GM19025 (cell line): ENCODE measurements at regions not wholly inside any gene's neighbourhood (a gene's known extent, or its start where the extent isn't known, plus 50 kb on each side); places are given as distances from the start of the nearest gene placed in this dataset.

Experiments used
- ATAC-seq: cut with Tn5 transposase; IDR thresholded peaks from one replicate; pipeline ENCODE4 v1.9.1; 2021; ENCODE audit warnings: mild to moderate bottlenecking, low read depth, moderate library complexity; ENCODE audit not compliant: unreplicated experiment

GRCh38 chr10:33822774-33823173 is 488.3 kb upstream of the NRP1 start:
- no peak for ATAC-seq

GRCh38 chr10:33820531-33820930 is 486.1 kb upstream of the NRP1 start:
- ATAC-seq, result no peak

- no peak for ATAC-seq
These were observed 484.7 kb upstream of the NRP1 start for GRCh38 chr10:33819206-33819605.

GRCh38 chr10:33818343-33818742 is 483.9 kb upstream of the NRP1 start:
- no peak for ATAC-seq

GRCh38 chr10:33817605-33818004 is 483.1 kb upstream of the NRP1 start:
- no peak for ATAC-seq

GRCh38 chr10:33815776-33816175 is 481.3 kb upstream of the NRP1 start:
- ATAC-seq, result no peak

- ATAC-seq, result no peak
These were observed 479.4 kb upstream of the NRP1 start for GRCh38 chr10:33813871-33814270.

GRCh38 chr10:33813415-33813814 is 478.9 kb upstream of the NRP1 start:
- ATAC-seq, result no peak

- no peak for ATAC-seq
These were observed 478.1 kb upstream of the NRP1 start for GRCh38 chr10:33812586-33812985.

- no peak for ATAC-seq
These were observed 476.5 kb upstream of the NRP1 start for GRCh38 chr10:33810986-33811385.

GRCh38 chr10:33809732-33810131 is 475.3 kb upstream of the NRP1 start:
- ATAC-seq, result no peak

GRCh38 chr10:33808475-33808874 is 474.0 kb upstream of the NRP1 start:
- ATAC-seq, result no peak

GRCh38 chr10:33807531-33808359 is 473.3 kb upstream of the NRP1 start:
- no peak for ATAC-seq

GRCh38 chr10:33805831-33806230 is 471.4 kb upstream of the NRP1 start:
- no peak for ATAC-seq

- no peak for ATAC-seq
These were observed 470.1 kb upstream of the NRP1 start for GRCh38 chr10:33804584-33804983.

- ATAC-seq, result no peak
These were observed 468.8 kb upstream of the NRP1 start for GRCh38 chr10:33803248-33803647.

- ATAC-seq, result no peak
These were observed 468.1 kb upstream of the NRP1 start for GRCh38 chr10:33802566-33802965.

- ATAC-seq, result no peak
These were observed 467.2 kb upstream of the NRP1 start for GRCh38 chr10:33801705-33802104.

- ATAC-seq, result no peak
These were observed 466.5 kb upstream of the NRP1 start for GRCh38 chr10:33800986-33801385.

GRCh38 chr10:33800545-33800944 is 466.1 kb upstream of the NRP1 start:
- ATAC-seq, result no peak

- ATAC-seq, result no peak
These were observed 465.5 kb upstream of the NRP1 start for GRCh38 chr10:33799944-33800323.

GRCh38 chr10:33799281-33799943 is 464.9 kb upstream of the NRP1 start:
- ATAC-seq, result no peak
